NCI-H128 (cell line): ENCODE measurements at regions not wholly inside any gene's neighbourhood (a gene's known extent, or its start where the extent isn't known, plus 50 kb on each side); places are given as distances from the start of the nearest gene placed in this dataset.
"Not testable (repeated sequence)": the region's sequence is repeated elsewhere in the genome, so short reads cannot be mapped to it uniquely, and the experiment has no call there.

ENCODE experiments used
- DNase-seq: peaks from one replicate; lab custom pipeline; 2025; ENCODE audit not compliant: unreplicated experiment; lab: John Stamatoyannopoulos, UW

GRCh38 chr3:187540847-187541246, 129.3 kb downstream of the SST start:
- no peak for DNase-seq

GRCh38 chr3:187536185-187536584, 134.0 kb downstream of the SST start:
- DNase-seq, result no peak

DNA sequence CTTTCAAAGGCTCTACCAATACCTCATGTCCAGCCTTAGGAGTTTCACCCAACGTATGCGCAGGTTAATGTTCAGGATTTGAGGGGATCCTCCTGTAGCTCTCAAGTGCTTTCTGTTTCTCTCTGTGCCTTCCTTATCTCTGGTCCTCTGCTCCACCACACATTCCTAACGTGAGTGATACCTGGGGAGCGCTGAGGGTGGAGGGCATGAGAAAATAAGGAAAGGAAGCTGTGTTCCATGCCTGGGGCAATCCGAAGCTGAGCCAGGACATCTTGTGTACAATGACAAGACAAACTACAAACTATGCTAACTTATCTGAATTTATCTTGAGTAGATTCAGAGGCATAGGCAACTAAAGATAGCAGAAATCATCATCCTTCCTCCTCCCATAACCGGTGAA, 136.4 kb downstream of the SST start:
- DNase-seq, result no peak

DNA sequence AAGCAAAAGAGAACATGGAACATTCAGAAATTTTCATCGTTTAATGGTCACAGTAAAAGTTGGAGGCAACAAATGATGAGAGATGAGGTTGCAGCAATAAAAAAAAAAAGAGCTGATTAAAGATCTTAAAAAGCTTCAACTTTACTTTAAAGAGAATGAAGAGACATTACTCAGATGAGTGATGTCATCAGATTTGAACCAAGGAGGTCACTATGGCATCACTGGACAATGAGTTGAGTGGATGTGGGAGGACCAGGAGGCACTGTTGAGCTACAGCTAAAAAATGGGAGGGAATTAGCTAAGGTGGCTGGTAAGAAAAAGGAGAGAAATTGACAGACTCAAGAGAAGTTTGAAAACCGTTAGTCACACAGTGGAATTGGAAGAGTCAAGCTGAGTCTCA, 138.4 kb downstream of the SST start:
- no peak for DNase-seq

- no peak for DNase-seq
These were observed 147.3 kb downstream of the SST start for GRCh38 chr3:187522890-187523289.

DNA sequence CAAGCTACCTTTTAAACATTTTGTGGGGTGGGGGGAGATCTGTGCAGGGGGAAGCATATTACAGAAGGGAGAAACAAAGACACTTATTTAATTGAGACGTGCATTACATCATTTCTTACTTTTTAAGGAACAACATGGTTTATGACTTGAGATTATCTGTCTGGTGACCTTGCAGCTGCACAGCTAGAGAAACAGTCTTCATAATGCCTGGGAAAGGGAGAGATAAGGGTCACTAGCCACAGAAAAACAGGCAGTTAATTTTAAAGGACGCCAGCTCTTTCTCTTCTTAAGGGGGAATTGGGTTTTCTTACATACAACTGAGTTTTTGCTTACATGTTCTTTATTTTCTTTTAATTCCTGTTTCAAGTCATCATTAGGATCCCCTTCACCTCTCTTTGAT, 147.9 kb downstream of the SST start:
- DNase-seq, result no peak

DNA sequence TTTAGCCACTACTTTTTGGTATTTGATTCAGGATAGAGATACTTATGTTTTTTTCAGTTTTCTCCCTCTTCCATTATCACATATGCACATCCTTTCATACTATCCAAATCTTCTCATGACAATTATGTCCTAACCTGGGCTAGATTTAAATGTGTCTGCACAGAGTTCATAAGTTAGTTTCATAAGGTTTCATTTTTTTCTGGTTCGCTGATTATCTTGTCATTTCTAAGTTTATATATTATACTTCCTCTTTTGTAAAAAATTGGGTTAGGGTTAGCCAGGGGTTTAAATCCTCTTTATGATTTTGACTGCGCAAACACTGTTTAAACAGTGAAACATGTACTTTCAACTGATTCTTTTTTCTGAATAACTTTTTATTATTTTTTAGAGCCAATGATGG, 148.6 kb downstream of the SST start:
- no peak for DNase-seq

DNA sequence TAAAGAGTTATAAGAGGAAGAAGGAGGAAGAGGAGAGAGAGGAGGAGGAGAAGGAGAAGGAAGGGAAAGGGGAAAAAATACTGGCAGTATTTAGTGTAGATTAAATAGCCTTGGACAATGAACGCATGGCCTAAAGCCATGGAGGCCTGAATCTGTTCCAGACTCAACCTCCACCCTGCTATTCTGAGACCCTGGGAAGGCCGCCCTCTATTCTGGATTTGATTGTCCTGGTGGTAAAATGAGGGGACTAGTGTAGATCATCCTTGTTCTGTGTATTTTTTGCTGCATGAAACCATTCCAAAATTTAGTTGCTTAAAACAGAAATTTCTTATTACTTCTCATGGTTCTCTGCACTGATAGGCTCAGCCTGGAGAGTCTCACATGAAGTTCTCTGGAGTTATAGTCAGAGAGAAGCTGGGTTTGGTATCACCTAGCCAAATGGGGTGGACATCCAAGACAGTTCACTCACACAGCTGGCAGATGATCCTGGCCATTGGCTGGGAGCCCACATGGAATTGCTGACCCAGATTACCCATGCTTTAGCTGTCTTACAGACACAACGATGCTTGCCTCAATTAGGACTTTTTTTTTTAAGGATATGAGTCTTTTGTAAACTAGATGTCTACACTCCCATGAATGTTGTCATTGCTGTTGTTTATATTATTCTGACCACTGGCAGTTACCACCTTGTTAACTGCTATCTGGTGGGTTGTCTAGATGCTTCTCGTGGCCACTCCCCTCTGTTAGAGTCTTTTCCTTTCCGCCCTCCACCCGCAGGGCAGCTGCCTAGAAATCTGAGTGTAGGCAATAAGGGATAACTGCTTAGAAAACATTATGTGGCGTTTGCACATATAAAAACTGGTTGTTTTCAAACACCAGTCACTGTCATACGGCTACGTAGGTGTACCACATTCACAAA, 149.9 kb downstream of the SST start:
- DNase-seq, result no peak

GRCh38 chr3:187519428-187519890, 150.7 kb downstream of the SST start:
- DNase-seq, result no peak

GRCh38 chr3:187518616-187519015, 150.4 kb downstream of the RTP4 start:
- no peak for DNase-seq

DNA sequence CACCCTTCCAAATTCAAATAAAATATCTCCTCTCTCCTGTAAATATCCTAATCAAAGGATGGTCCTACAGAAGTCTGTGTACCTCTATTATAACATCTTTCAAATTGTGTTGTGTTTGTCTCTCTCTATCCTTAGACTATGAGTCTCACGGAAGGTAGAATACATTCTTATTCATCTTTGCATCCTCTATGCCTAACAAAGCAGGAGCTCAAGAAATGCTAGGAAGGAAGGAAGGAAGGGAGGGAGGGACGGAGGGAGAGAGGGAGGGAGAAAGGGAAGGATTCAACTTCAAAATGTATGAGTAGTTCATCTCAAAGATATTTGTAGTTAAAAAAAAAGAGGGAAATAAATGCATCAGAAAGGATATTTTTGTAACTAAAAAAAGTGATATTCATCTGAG, 150.0 kb downstream of the RTP4 start:
- no peak for DNase-seq

DNA sequence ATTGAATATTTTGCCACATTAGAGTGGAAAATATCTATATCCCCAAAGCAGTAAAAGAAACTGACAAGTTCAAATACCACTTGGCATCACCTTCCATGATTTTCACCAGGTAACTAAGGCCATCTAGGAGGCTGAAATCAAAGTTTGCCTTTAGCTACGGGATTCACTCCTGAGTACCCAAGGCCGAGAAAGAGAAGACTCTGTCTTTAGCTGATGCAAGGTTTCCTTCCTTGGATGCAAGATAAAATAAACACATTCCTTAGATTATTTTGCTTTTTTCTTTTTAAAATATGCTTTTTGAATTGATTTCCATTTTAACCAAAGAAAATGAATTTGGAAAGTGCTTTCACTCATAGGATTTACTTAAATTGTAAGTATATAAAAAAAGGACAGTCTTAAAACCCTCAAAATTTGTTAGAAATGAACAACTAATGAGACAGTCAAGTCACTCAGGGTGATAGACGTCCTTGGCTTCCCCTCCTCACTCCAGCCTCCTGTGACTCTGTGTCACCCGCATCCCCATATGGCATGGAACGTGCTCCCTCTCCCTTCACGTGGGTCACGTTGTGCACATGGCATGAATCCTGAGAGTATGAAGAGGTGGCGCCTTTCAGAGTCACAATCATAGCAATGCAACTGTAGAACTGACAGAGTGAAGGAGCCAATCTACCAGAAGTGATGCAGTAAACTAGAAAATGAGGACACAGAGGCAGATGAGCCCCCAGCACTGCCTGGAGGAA, 148.4 kb downstream of the RTP4 start:
- DNase-seq, result no peak

GRCh38 chr3:187507905-187508304, 139.7 kb downstream of the RTP4 start:
- DNase-seq, result no peak

GRCh38 chr3:187507266-187507665, 139.1 kb downstream of the RTP4 start:
- no peak for DNase-seq

GRCh38 chr3:187504435-187504834, 136.2 kb downstream of the RTP4 start:
- DNase-seq, result no peak

DNA sequence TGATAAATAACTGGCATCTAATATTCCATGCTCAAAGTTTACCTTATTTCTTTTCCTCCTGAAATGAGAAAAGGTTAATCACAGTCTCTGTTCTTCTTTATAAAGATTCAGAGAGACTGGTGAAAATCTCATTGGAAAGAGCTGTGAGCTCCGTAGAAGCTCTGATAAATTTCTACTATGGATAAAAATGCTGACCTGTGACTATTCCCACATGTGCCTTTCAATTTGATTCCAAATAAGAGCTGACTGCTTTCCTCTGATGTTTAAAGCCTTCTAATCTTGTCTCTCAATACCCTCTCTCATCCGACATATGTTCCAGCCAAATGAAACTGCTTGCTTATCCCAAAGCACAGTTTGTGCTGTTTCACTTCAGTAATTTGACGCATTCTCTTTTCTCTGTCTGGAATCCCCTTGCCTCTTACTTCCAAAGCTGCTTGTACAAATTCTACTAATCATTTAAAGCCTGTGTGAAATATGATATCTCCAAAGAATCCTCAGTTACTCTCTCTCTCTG, 130.1 kb downstream of the RTP4 start:
- DNase-seq, result no peak

- DNase-seq, result no peak
These were observed 128.9 kb downstream of the RTP4 start for GRCh38 chr3:187497052-187497451.

DNA sequence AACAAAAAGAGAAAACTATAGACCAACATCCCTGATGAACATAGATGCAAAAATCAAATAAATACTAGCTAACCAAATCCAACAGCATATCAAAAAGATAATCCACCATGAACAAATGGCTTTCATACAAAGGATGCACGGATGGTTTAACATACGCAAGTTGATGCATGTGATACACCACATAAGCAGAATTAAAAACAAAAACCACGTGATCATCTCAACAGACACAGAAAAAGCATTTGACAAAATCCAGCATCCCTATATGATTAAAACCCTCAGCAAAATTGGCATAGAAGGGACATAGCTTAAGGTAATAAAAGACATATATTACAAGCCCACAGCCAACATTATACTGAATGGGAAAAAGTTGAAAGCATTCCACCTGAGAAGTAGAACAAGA, 125.9 kb downstream of the RTP4 start:
- DNase-seq, result not testable (repeated sequence)

GRCh38 chr3:187491371-187491770, 123.2 kb downstream of the RTP4 start:
- DNase-seq, result no peak

DNA sequence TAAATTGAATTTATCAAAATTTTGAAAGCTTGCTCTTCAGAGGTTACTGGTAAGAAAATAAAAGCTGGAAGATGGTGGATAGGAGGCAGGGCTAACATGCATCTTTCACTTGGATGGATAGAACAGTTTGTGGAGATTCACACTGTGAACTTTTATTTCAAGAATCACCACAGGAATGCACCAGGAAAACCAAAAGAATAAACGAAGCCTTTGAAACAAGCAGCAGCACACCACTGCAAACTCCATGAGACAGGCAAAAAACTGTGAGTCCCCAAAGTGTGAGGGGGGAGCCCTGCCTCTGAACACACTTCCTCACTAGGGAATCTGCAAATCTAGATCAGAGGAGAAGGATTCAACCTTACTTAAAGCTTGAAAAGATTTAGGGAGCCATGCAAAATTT, 122.2 kb downstream of the RTP4 start:
- DNase-seq, result no peak

- no peak for DNase-seq
These were observed 116.5 kb downstream of the RTP4 start for GRCh38 chr3:187484547-187485295.
